GM12878 (cell line): ENCODE measurements at regions not wholly inside any gene's neighbourhood (a gene's known extent, or its start where the extent isn't known, plus 50 kb on each side); places are given as distances from the start of the nearest gene placed in this dataset.

Experiments
- ATAC-seq: fragments of 200-7000 bp; cut with Tn5 transposase; 3 replicates; pipeline ENCODE4 v1.9.1; 2020; ENCODE audit warnings: mild to moderate bottlenecking, moderate library complexity
- BruUV-seq: library from RNA; stranded (reverse); fragments of 400-500 nt; replicated peaks from 2 replicates; lab custom pipeline; 2021; lab: Mats Ljungman, UMichigan
- CTCF ChIA-PET: fragments of 300-600 bp; sonication (Branson Sonifier 250); formaldehyde crosslinking; extraction: SDS; loops from one replicate; lab custom pipeline; 2021; ENCODE audit warnings: inconsistent platforms; lab: Yijun Ruan, JAX
- POLR2A ChIA-PET: fragments of 350-600 bp; formaldehyde crosslinking; extraction: SDS; loops from one replicate; lab custom pipeline; 2021; ENCODE audit warnings: inconsistent platforms; lab: Charles Lee
- RAD21 ChIA-PET: fragments of 300-600 bp; sonication (Branson Sonifier 250); formaldehyde crosslinking; loops from one replicate; lab custom pipeline; 2023; ENCODE audit warnings: antibody characterized with exemption; ENCODE audit not compliant: unreplicated experiment; lab: Charles Lee
- SMC1A ChIA-PET: fragments of 300-600 bp; sonication (Branson Sonifier 250); formaldehyde crosslinking; loops from one replicate; lab custom pipeline; 2023; ENCODE audit not compliant: unreplicated experiment, uncharacterized antibody; lab: Charles Lee
- DNase-seq: peaks from one replicate; pipeline ENCODE4 v3.0.0-alpha.2; 2011; ENCODE audit warnings: low read depth, low spot score
- FAIRE-seq: peaks from 3 replicates; lab custom pipeline; 2011; peaks lifted over from hg19 to GRCh38; lab: Jason Lieb, UNC
- H2AFZ ChIP-seq: 2 replicates; pipeline ENCODE4 v1.6.0; 2011; ENCODE audit warnings: low read depth, low read length, control low read depth; ENCODE audit not compliant: control insufficient read depth
- H3K27ac ChIP-seq: 2 replicates; pipeline ENCODE4 v1.5.1; 2011; ENCODE audit warnings: control low read depth; ENCODE audit not compliant: control insufficient read depth, insufficient read depth
- H3K27me3 ChIP-seq, 2 experiments: replicated peaks in 1 of 2; 2 replicates each; pipeline versions ENCODE4 v1.6.0 to v1.6.1; 2011; ENCODE audit warnings: low read length in 1 of 2; ENCODE audit not compliant: control insufficient read depth in 2 of 2, insufficient read depth in 2 of 2
- H3K36me3 ChIP-seq, 2 experiments: 2 replicates each; pipeline ENCODE4 v1.5.1; 2011; ENCODE audit warnings: low read length in 1 of 2; ENCODE audit not compliant: control insufficient read depth in 2 of 2, insufficient read depth in 2 of 2
- H3K4me1 ChIP-seq: 2 replicates; pipeline ENCODE4 v1.6.1; 2011; ENCODE audit warnings: mild to moderate bottlenecking, low read length, moderate library complexity, mixed read lengths; ENCODE audit not compliant: control insufficient read depth, insufficient read depth
- H3K4me2 ChIP-seq: 2 replicates; pipeline ENCODE4 v1.6.0; 2011; ENCODE audit warnings: control low read depth; ENCODE audit not compliant: control insufficient read depth, insufficient read depth
- H3K4me3 ChIP-seq: fragments of 200-600 bp; sonication (generic); 2 replicates; pipeline ENCODE4 v1.5.1; 2016
- H3K79me2 ChIP-seq: 2 replicates; pipeline ENCODE4 v1.6.0; 2011; ENCODE audit warnings: low read length; ENCODE audit not compliant: control insufficient read depth, insufficient read depth
- H3K9ac ChIP-seq: 2 replicates; pipeline ENCODE4 v1.8.0; 2011; ENCODE audit warnings: low read length, control low read depth, mixed read lengths; ENCODE audit not compliant: control insufficient read depth, insufficient read depth
- H3K9me3 ChIP-seq: replicated peaks from 3 replicates; pipeline ENCODE4 v1.5.1; 2011; ENCODE audit warnings: mild to moderate bottlenecking, low read length; ENCODE audit not compliant: control insufficient read depth, insufficient read depth
- H4K20me1 ChIP-seq: 2 replicates; pipeline ENCODE4 v1.6.0; 2011; ENCODE audit not compliant: control insufficient read depth, insufficient read depth
- ATF7 ChIP-seq: fragments of 450-650 bp; IDR thresholded peaks from 2 replicates; pipeline ENCODE4 v1.6.1; 2016; ENCODE audit warnings: low read depth, mild to moderate bottlenecking
- ETV6 ChIP-seq, 2 experiments: fragments of 450-650 bp in 1 of 2; IDR thresholded peaks in 1 of 2; conservative IDR thresholded peaks in 1 of 2; 2 replicates each; pipeline ENCODE4 v1.6.1; 2014; ENCODE audit warnings: antibody characterized with exemption in 1 of 2, borderline replicate concordance in 1 of 2, low read depth in 1 of 2, mild to moderate bottlenecking in 1 of 2, moderate library complexity in 1 of 2
- HDGF ChIP-seq: fragments of 450-650 bp; IDR thresholded peaks from 2 replicates; pipeline ENCODE4 v1.6.1; 2016; ENCODE audit warnings: antibody characterized with exemption
- JUND ChIP-seq: IDR thresholded peaks from 2 replicates; pipeline ENCODE4 v1.6.1; 2012; ENCODE audit warnings: low read depth, mild to moderate bottlenecking, low read length, improper control_type of control experiment, moderate library complexity
- KAT2A ChIP-seq: conservative IDR thresholded peaks from 2 replicates; pipeline ENCODE4 v1.6.1; 2011; ENCODE audit warnings: low read depth, low read length; ENCODE audit not compliant: control insufficient read depth
- KDM1A ChIP-seq: fragments of 200-600 bp; sonication (generic); IDR thresholded peaks from 2 replicates; pipeline ENCODE4 v1.6.1; 2016; ENCODE audit warnings: borderline replicate concordance
- MEF2B ChIP-seq: fragments of 450-650 bp; IDR thresholded peaks from 2 replicates; pipeline ENCODE4 v1.6.1; 2018; ENCODE audit warnings: mild to moderate bottlenecking, moderate library complexity; ENCODE audit not compliant: partially characterized antibody, poor library complexity, severe bottlenecking
- NR2C1 ChIP-seq: fragments of 450-650 bp; IDR thresholded peaks from 2 replicates; pipeline ENCODE4 v1.6.1; 2017; ENCODE audit warnings: antibody characterized with exemption, mild to moderate bottlenecking, moderate library complexity
- NRF1 ChIP-seq: conservative IDR thresholded peaks from 2 replicates; pipeline ENCODE4 v1.6.1; 2011; ENCODE audit warnings: mild to moderate bottlenecking, low read depth, low read length, improper control_type of control experiment
- POU2F2 ChIP-seq: IDR thresholded peaks from 3 replicates; pipeline ENCODE4 v1.6.1; 2011; ENCODE audit warnings: low read depth, mild to moderate bottlenecking, low read length, borderline replicate concordance
- SMAD5 ChIP-seq: IDR thresholded peaks from 2 replicates; pipeline ENCODE4 v1.6.1; 2016; ENCODE audit warnings: antibody characterized with exemption, low read depth
- YY1 ChIP-seq: IDR thresholded peaks from 2 replicates; pipeline ENCODE4 v1.6.1; 2011; ENCODE audit warnings: low read depth, mild to moderate bottlenecking, low read length
- WGBS: methylation state at CpG from one replicate; pipeline ENCODE4 v1.1.6; 2016; ENCODE audit warnings: low lambda C conversion rate; ENCODE audit not compliant: insufficient replicate concordance, insufficient coverage; ENCODE audit errors: missing lambda C conversion rate; 5-methylcytosine and 5-hydroxymethylcytosine counted together
- in situ Hi-C: fragments of 300-500 bp; cut with MboI; formaldehyde crosslinking; loops from 9 replicates; pipeline ENCODE4 v1.14.3; 2018; ENCODE audit warnings: mixed read lengths
- intact Hi-C: fragments of 100-400 bp; cut with micrococcal nuclease; formaldehyde crosslinking; loops from one replicate; pipeline ENCODE4 v1.14.2; 2022; ENCODE audit not compliant: unreplicated experiment
- TF ChIP-seq, protein P1 (sequence below): IDR thresholded peaks from 2 replicates; pipeline ENCODE4 v1.6.1; 2012; ENCODE audit warnings: improper control_type of control experiment, low read depth, low read length; ENCODE audit not compliant: insufficient replicate concordance

- TF ChIP-seq ETV6 (conservative IDR thresholded peaks at IDR 0.05 in 1 of 2, IDR thresholded peaks at IDR 0.05 in 1 of 2; ENCODE audit: borderline replicate concordance in 1 of 2, low read depth in 1 of 2) (no peak), NR2C1 (no peak), JUND (no peak), HDGF (no peak), KAT2A (no peak), KDM1A (no peak)
- no peaks in the 10 kb centered on the region for H3K9me3 ChIP-seq
- no peaks in the 10 kb centered on the region for H3K79me2 ChIP-seq
- no peak overlapping the region for H3K9ac ChIP-seq
- ATAC-seq (no peak), FAIRE-seq (no peak), DNase-seq (no peak)
- WGBS, result 0% methylated on average over 1 of the region's 1 CpG
- intact Hi-C loops, result no loop called here
- ChIA-PET RAD21 (no interaction called here), POLR2A (no interaction called here), CTCF (interaction anchor here (0.6 kb wide), 1 partner anchor 929 kb away, joined by 4 read pairs; no protein-coding TSS in a partner anchor), SMC1A (no interaction called here)
- no peaks in the 10 kb centered on the region for H3K4me1 ChIP-seq
- BruUV-seq, result no TSS peak
- H3K36me3 ChIP-seq, result no peaks in the 10 kb centered on the region
- no peaks in the 10 kb centered on the region; a peak in 3 of 4 replicates for H3K27me3 ChIP-seq
- H2AFZ ChIP-seq, result no peak overlapping the region
- H3K4me3 ChIP-seq, result no peak overlapping the region
- H3K27ac ChIP-seq, result no peak overlapping the region
- in situ Hi-C loops, result no loop called here
- no peak overlapping the region for H3K4me2 ChIP-seq
- no peaks in the 10 kb centered on the region for H4K20me1 ChIP-seq
Measured at GRCh38 chr2:204313256-204313655, 232.0 kb upstream of the PARD3B start.

DNA sequence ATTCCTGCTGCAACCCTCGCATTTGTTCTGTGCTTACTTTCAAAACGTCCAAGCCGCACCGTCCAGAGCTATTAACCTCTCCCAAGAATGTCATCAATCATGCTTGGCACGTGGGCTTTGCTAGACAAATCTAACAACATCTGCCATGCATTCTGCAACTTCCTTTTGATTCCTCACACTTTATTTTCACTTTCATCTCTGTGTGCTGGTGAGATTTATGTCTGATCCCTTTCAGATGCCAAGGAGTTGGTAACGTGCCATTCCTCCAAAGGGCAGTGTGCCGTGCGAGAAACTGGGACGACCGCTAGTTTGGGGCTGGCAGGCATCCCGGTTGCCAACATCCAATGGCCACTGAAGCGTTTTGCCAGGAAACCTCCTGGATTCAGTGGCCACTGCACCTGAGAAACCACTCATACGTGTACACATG is 230.0 kb upstream of the PARD3B start:
- Histone ChIP-seq H4K20me1 (no peaks in the 10 kb centered on the region), H3K27ac (no peak overlapping the region), H3K4me2 (no peak overlapping the region), H3K9me3 (no peaks in the 10 kb centered on the region), H3K4me3 (no peak overlapping the region), H3K4me1 (no peaks in the 10 kb centered on the region), H3K27me3 (no peaks in the 10 kb centered on the region; a peak in 2 of 4 replicates), H3K9ac (no peak overlapping the region), H2AFZ (no peak overlapping the region), H3K79me2 (no peaks in the 10 kb centered on the region), H3K36me3 (no peaks in the 10 kb centered on the region)
- no peak for FAIRE-seq
- ATAC-seq, result no peak
- BruUV-seq, result no TSS peak
- DNase-seq, result no peak
- ChIA-PET RAD21 (no interaction called here), CTCF (no interaction called here), SMC1A (no interaction called here), POLR2A (no interaction called here)
- WGBS, result 37% methylated on average over 13 of the region's 13 CpGs
- intact Hi-C loops (no loop called here), in situ Hi-C loops (loop anchor here (5.0 kb wide), 1 partner anchor 377 kb away; no protein-coding TSS in a partner anchor)
- TF ChIP-seq NRF1 (no peak), POU2F2 (no peak), SMAD5 (no peak), YY1 (no peak), ATF7 (no peak), MEF2B (no peak)
- TF ChIP-seq, protein P1, sequence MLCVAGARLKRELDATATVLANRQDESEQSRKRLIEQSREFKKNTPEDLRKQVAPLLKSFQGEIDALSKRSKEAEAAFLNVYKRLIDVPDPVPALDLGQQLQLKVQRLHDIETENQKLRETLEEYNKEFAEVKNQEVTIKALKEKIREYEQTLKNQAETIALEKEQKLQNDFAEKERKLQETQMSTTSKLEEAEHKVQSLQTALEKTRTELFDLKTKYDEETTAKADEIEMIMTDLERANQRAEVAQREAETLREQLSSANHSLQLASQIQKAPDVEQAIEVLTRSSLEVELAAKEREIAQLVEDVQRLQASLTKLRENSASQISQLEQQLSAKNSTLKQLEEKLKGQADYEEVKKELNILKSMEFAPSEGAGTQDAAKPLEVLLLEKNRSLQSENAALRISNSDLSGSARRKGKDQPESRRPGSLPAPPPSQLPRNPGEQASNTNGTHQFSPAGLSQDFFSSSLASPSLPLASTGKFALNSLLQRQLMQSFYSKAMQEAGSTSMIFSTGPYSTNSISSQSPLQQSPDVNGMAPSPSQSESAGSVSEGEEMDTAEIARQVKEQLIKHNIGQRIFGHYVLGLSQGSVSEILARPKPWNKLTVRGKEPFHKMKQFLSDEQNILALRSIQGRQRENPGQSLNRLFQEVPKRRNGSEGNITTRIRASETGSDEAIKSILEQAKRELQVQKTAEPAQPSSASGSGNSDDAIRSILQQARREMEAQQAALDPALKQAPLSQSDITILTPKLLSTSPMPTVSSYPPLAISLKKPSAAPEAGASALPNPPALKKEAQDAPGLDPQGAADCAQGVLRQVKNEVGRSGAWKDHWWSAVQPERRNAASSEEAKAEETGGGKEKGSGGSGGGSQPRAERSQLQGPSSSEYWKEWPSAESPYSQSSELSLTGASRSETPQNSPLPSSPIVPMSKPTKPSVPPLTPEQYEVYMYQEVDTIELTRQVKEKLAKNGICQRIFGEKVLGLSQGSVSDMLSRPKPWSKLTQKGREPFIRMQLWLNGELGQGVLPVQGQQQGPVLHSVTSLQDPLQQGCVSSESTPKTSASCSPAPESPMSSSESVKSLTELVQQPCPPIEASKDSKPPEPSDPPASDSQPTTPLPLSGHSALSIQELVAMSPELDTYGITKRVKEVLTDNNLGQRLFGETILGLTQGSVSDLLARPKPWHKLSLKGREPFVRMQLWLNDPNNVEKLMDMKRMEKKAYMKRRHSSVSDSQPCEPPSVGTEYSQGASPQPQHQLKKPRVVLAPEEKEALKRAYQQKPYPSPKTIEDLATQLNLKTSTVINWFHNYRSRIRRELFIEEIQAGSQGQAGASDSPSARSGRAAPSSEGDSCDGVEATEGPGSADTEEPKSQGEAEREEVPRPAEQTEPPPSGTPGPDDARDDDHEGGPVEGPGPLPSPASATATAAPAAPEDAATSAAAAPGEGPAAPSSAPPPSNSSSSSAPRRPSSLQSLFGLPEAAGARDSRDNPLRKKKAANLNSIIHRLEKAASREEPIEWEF, result no peak
